Hematopoietic multipotent progenitor cell treated with erythropoietin and hydrocortisone succinate and interleukin-3 and kit ligand, for 17 days (in vitro differentiated cells): ENCODE measurements at regions not wholly inside any gene's neighbourhood (a gene's known extent, or its start where the extent isn't known, plus 50 kb on each side); places are given as distances from the start of the nearest gene placed in this dataset.

Experiments used
- DNase-seq: peaks from one replicate; pipeline ENCODE4 v3.0.0-alpha.2; 2015; ENCODE audit warnings: low spot score

DNA sequence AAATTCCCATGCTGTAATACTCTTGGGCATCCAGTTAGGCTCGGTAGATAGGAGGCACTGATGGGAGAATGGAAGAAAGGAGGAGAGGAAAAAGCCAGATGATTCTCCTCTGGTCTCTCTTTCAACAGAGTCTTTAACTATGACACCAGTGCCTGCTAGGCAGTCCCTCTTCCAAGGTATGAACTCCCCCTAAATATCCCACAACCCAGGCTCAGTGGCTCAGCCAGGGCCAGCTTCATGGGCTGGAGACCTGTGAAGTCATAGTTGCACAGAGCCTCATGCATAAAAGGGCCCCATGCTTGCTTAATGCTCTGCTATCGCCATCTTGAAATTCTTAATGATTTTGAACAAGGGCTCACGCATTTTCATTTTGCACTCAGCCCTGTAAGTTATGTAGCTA lies 869.2 kb upstream of the GCFC2 start:
- DNase-seq: no peak

DNA sequence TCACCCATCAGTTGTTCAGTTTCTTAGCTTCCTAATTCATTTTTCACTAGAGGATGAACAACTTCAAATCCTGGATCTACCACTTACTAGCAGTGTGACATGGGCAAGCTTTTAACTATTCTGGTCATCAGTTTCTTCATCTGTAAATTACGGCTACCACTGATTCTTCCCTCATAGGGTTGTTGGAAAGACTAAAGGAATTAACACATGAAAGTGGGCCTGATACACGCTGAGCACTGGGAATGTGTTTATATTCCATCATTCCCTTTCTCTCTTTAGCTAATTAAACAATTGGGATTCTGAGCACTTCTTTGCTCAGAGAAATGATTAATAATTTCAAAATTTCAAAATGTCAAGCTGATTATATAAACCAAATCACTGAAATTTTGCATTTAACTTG lies 862.3 kb upstream of the GCFC2 start:
- no peak for DNase-seq

DNA sequence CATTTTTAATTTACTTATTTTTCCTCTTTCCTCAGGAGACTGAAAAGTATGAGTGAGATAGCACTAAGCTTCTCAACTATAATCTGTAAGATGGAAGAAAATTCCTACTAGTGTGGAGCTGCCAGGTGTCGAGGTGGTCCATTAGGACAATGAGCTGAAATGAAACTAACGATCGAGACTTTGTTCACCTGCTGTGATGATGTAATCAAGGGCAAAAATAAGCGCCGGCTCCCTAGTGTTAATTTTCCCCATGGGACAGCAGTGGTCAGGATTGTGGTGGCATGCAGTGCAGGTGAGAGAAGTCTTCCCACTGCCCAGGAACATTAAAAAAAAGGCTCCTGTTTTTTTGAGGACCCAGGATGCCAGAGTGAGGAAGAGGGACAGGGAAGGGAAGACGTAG lies 859.1 kb upstream of the GCFC2 start:
- no peak for DNase-seq

DNA sequence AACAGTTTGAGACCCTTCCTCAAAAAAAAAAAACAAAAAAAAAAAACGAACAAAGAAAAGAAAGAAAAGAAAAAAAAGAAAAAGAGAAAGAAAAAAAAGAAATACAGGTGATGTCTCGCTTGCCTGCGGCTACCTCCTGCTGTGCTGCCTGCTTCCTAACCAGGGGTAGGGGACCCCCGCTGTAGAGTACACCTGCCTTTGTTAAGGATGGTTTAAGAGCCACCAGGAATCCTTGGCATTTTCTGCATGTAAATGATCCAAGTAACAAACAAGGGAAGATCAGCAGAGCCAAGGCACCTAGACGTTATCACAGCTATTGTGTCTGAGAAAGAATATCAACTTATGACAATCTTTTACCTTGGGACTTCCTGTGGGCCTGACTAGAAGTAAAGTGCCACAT lies 856.8 kb upstream of the GCFC2 start:
- DNase-seq: no peak

DNA sequence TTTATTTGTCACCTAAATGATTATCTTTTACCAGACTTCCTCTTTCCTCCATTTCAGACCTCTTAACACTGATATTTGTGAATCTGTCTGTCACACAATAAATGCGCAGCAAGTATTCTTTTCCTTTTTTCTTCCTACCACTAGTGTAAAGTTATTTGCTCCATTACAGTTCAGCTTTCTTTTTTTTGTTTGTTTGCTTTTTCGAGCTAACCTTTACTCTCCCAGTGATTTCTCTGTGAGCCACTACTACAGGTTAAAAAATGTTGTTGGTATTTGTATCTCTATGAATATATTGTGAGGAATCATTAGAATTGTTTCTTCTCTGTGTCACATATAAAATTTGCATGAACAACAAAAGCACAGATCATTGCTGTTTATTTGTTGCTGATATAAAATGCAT lies 854.0 kb upstream of the GCFC2 start:
- DNase-seq: no peak

DNA sequence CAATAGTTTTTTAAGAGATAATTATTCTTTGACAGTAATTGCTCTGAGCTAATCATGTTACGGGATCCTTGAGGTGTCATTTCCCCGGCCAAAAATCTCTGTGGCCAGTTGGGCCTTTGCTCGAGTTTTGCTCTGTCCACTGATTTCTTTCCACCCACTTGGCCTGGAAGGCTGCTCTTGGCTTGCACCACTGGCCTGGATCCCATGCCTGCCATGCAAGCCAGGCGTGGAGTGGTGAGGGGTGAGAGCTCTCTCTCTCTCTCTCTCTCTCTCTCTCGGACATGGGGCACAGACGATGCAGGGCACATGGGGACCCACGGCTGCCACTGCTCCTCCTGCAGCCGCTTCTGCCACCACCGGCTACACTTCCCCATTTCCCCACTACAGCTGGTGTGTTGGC lies 853.0 kb upstream of the GCFC2 start:
- DNase-seq: no peak

DNA sequence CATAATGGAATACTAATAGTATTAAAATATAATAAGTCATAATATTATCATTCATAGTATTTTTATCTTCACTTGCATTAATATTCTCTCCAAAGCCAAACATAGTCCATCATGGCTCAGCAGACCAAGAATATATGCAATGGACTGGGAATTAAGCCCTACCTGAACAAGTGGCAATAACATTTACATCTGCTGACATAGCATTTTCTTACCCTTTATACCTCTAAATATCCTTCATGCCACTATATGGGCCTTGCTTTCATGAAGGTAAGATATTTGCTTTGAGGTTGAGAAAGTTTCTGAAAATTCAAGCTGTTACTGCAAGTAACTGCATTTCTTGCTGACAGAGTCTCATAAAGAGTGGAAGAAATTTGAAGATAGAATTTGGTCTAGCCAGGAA lies 847.4 kb upstream of the GCFC2 start:
- no peak for DNase-seq

DNA sequence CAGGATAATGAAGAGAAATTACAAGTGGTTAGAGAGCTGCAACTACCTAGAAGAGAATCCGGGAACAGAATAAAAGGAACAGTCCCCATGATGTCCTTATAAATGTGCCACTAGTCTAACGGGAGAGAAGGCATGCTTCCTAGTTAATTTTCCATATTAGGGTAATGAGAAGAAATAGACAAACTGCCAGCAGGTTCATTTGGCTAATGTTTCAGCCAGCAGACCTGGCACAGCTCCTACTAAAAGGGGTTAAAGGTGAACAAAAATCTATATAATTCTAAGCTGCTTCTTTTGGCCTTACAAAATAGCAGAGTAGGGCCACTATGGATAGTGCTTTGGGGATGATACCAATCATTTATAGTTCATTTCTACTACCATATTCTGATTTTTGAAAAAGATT lies 845.3 kb upstream of the GCFC2 start:
- DNase-seq: no peak

DNA sequence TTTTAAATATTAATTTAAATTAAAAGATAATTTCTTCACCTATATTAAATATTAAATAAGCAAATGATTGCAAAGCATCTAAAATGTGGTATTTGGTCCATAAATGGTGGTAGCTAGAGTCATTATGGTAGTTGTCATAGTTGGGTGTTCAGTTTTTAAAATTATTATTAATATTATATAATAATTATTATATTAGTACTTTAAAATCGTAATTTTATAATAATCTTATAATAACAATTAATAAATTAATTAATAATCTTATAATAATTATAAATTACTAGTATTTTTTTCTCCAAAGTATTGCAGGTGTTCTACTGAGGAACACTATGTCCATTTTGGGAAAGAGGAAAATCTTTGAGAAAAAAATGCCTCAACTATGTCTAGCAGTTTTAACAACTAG lies 835.5 kb upstream of the GCFC2 start:
- no peak for DNase-seq

DNA sequence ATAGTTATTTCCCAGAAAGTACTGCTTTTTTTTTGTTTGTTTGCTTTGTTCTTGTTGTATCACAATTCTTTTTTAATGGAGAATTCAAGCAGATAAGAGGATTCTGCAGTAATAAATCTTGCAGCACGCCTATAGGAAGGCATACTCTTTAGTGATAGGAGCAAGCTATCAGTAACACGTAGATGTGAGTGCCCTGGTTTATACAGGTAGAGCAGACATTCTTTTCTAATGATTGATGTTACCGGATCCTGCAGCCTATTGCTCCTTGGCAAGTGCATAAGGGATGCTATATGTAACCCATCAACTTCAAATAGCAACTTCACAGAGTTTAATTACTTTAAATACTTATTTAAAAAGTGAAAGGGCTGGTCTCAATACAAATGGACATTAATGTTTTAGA lies 834.2 kb upstream of the GCFC2 start:
- no peak for DNase-seq

DNA sequence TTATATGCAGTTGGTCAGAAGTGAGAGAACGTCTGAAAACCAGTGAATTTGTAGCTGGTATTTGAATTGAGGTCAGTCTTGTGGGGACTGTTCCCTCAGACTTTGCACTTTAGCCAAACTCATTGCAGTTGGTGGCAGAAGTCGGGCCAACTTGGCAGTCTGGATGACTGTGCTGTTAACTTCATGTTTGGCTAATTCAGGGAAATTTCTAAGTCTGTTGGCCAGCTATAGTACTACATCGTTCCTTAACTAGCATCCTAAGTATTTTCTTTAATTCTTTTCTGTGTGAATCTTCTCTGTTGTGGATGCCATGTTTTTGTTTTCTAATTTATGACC lies 806.8 kb upstream of the GCFC2 start:
- DNase-seq: no peak

DNA sequence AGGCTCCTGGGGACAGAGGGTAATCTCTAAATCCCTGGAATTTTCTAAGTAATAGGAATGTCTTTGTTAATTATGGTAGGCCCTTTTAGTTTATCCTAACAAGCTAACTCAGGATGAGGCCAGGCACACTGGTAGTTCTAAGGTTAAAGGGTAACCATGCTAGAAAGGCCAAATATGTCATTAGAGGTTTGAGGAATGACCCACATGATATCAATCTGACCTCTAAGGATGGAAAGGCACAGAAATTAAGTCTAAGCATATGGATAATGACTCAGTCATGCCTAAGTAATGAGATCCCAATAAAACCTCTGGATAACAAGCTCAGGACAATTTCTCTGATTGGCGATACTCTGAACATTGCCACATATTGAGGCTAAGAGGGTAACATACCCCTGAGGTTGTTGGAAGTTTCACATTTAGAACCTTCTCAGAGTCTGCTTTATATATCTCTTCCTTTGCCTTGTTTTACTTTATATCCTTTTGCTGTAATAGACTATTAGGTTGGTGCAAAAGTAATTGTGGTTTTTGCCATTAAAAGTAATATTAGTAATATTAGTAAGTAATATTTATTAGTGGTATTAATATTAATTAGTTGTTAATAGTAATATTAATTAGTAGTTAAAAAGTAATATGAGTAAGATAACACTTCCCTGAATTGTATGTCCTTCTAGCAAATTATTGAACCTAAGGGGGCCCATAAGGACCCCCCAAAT lies 806.3 kb upstream of the GCFC2 start:
- no peak for DNase-seq

DNA sequence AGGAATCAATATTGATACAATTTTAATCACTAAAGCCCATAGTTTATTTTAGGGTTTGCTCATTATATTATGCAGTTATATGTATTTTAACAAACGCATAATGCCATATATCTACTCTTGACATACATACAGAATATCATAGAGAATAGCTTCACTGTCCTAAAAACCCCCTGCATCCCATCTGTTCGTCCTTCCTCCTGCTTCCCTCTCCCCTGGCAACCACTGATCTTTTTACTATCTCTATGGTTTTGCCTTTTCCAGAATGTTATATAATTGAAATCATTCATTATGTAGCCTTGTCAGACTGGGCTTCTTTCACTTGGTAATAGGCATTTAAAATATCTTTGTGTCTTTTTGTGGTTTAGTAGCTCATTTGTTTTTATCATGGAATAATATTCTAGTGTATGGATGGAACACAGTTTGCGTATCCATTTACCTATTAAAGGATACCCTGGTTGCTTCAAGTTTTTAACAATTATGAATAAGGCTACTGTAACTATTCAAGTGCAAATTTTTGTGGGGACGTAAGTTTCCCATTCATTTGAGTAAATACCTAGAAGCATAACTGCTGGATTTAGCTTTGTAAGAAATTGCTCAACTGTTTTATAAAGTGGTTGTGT lies 801.6 kb upstream of the GCFC2 start:
- no peak for DNase-seq

DNA sequence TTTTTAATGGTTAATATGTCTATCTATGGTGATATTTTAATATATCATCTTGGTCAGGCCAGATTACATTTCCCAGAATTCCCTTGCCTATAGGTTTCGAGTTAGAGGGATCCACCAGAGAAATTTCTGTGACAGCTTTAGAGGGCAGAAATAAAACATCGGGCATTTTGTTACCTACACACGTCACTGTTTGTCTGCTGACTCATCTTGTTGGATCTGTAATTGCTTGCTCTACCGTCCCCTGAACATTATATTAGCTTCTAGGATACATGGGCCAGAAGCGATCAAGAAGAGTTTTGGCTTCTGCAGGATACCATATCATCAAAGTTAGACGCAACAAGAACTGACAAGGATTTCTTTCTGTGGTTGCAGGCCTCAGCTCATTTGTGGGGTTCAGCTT lies 795.8 kb upstream of the GCFC2 start:
- DNase-seq: no peak

DNA sequence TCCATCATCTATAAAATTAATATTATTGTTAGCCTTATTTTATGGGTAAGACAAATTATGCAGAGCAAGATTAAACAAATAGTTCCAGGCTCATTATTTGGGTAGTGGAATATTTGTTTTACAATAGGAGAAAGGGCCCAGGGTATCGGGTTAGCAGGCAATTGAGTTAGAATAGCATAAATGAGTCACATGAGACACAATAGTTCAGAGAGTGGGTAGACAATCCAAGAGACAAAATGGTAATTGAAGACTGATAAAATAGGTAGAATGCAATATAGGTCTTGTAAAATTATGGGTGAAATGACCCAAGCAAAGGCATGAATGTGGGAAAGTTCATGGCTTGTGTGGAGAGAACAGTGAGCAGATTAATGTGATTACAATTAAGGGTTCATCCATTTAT lies 790.9 kb upstream of the GCFC2 start:
- DNase-seq: no peak

DNA sequence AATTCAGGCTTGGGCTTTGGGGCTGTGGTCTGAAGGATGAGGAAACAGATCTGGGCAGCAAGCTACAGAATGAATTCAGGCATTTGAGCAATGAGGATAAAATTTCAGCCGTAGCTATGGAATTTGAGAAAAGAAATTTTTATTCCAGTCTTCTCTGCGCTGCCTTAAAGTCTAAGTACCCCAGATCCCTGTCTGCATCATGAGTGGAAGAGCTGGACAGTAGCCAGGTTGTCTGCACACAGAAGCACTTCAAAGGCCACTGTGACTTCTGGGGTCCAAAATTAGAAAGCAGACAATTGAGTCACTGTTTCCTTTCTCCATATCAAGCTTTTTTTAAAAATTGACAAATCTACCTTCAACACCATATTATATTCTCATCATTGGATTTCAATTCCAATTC lies 787.6 kb upstream of the GCFC2 start:
- no peak for DNase-seq

DNA sequence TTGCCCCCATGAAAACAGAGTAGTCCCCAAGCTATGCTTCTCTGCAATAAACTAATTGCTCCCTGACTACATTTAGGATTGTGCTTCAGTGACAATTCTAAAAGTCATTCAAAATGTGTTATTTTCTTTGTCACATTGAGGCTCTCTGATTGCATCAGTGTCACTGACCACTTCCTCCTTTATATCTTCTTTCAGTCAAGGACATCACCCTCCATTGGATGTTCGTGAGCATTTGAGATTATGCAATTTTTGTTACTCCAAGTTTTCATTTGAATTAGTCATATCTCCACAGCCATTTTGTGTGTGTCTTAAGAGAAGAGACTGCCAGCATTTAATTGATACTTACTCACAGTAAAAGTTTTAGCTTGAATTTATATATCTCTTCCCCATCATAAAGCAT lies 780.8 kb upstream of the GCFC2 start:
- no peak for DNase-seq

DNA sequence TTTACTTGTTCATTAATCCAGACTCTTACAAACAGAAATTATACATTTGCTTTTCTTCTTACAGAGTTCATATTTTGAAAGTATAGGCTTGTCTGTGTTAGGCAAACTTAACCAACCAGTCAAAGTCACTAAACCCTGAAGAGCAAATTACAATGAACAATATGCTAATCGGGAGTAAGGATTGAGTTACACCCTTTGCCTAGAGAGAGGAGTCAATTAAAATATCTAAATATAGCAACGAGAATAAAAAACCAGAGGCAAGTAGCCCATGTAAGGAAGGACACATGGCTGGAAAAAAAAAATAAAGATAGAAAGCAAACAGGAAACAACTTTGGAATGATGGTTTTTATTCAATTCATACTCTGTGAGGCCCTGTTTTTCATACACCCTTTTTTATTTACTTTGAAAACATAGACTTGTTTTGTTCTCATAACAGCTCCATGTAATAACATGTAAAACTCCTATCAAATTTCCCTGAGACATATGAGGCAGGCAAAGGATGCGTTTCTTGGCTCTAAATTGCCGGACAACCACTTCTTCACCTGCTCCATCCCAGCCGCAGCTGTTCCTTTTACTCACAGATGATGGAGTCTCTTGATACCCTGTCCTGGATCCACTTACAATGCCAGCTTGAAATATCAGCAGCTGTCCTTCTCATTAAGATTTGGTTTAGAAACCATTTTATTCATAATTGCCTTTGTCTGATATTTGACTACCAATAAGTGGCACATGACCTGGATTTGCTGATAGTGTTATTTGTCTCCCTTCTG lies 767.7 kb upstream of the GCFC2 start:
- DNase-seq: no peak

DNA sequence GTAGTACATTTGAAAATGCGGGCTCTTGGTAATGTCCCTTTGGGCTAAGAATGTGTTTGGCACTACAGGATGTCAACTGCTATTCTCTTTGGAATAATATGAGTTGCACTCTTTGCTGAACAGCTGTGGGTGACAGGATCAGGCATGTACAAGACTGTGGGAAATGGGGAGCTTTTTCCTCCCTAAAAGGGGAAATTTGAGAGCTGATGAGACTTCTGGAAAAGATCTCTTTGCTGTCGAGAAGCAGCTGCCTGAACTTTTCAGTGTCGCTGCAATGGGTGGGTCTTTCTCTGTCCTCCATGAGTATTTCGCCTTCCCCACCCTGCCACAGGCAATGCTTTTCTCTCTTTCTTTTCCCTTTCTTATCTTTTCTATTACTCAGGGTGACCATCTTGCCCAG lies 762.2 kb upstream of the GCFC2 start:
- no peak for DNase-seq

DNA sequence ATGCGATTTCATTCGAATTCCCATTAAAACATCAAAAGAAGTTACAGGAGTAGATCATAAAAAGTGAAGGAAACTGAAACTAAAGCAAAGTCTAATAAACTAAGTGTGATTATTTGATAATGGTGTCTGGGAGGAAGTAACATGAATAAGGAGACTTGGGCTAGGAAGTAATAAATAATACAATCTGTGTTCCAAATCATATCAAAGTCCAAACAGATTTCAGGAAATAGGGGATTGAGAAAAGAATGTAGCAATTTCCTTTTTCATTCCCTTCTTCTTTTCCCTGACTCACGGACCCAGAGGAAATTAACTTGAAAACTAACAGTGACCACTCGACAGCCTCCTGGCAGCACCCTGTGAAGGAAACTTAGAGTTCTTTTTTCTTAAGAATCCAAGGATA lies 758.4 kb upstream of the GCFC2 start:
- no peak for DNase-seq

DNA sequence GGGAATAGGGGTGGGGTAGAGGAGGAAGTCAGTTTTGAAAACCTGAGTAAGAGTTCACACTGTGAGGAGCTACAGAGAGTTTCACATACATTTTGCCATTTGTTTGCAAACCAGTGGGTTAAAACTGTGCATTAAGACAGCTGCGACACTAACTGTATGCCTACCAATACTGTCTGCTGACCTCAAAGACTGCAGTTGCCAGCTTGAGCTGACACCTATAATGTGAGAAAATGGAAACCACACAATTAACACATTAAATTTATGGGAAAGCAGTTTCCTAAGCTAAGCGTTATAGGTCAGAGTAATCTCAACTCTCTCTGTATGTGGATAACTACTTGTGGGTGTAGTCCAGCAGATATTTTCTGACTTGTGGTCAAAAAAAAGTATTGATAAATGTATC lies 756.6 kb upstream of the GCFC2 start:
- DNase-seq: no peak

DNA sequence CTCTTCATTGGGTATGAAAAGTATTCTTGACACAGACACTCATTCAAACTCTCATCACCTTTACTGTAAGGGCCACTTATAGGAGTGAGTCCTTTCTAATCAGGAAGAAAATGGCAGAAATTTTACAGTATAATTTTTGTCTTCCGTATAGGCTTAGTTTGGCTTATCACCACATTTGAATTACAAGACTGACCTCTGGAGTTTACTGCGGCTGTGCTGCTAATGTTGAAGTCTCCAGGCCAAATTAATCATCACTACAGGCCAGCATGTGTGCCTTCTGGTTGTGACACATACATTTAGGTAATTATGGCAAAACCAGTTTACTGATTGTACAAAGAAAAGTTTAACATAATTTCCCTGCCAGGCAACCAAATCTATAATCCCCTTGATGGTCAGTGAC lies 753.6 kb upstream of the GCFC2 start:
- no peak for DNase-seq

DNA sequence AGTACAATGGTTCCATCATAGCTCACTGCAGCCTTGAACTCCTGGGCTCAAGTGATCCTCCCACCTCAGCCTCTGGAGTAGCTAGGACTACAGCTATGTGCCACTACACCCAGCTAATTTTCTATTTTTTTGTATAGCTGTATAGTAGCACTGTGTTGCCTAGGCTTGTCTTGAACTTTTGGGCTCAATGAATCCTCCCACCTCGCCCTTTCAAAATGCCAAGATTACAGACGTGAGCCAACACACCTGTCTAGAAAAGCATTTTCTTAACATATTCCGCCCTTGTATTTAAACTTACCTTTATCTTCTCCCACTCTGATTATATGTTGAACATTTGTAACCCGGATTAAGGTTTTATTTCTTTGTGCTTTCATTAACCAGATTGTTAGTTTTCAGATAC lies 750.7 kb upstream of the GCFC2 start:
- DNase-seq: no peak

DNA sequence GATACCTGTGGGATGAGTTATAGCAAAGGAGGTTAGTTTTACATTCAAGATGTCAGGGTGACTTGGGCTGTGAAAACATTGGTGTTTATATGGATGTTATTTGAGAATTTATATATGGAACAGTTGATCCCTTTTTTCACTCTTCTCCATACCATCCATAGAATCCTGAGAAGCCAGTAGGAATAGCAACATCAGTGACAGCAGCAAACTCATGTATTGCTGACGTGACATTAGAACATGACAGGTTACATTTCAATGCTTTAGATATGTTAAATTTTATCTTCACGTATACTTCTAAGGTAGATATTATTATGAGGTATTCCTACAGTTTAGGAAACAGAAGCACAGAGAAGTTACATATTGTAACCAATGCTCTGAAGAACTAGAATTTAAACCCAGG lies 745.2 kb upstream of the GCFC2 start:
- DNase-seq: no peak
